CD4-positive, alpha-beta T cell treated with Interleukin-6 for 4 hours (primary cell): ENCODE measurements at regions not wholly inside any gene's neighbourhood (a gene's known extent, or its start where the extent isn't known, plus 50 kb on each side); places are given as distances from the start of the nearest gene placed in this dataset.

Source experiments
- DNase-seq: peaks from one replicate; pipeline ENCODE4 v3.0.0-alpha.2; 2020; ENCODE audit warnings: mixed read lengths

GRCh38 chr11:127926721-127927120 lies 660.6 kb downstream of the ETS1 start:
- DNase-seq = no peak

DNA sequence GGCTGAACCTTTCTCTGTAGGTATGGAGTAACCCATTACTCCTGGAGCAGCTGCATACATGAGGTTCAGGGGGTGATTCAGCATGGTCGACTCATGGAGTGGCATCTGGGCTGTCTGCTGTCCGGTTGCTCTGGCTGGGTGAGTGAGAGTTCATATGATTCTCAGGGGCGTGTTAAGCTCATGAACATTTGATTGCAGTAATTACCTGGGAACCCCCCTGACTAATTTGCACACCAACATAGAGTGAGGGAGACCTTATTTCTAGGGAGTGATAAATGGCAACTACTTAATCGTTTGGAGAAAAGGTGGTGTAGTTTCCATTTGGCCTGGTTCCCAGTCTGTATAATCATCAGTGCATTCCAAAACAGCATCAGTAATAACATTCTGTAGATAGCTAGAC lies 661.9 kb downstream of the ETS1 start:
- no peak for DNase-seq

GRCh38 chr11:127919206-127920000 lies 668.0 kb downstream of the ETS1 start:
- no peak for DNase-seq

GRCh38 chr11:127902382-127902781 lies 685.0 kb downstream of the ETS1 start:
- no peak for DNase-seq

GRCh38 chr11:127898422-127899365 lies 688.7 kb downstream of the ETS1 start:
- no peak for DNase-seq

- DNase-seq = no peak
These were observed 691.6 kb downstream of the ETS1 start for GRCh38 chr11:127895776-127896175.

- no peak for DNase-seq
These were observed 693.0 kb downstream of the ETS1 start for GRCh38 chr11:127894316-127894715.

GRCh38 chr11:127890030-127890615 lies 697.2 kb downstream of the ETS1 start:
- no peak for DNase-seq

DNA sequence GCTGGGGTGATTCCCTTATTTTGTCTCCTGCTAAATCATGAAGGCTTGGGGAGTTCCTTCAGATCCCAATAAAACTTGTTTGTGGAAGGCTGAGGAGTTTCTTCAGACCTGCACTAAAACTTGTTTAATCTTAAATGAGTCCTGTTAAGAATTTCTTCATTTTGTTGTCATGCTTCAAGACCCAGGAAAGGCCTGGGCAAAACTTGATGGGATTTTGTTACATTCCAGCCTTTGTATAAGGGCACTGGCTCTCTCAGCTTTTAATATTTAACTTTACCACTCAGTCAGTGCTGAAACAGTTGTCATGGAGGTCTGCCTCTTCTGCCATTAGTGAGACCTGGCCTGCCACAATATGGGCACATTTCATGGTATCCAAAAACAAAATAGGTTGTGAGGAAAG lies 699.0 kb downstream of the ETS1 start:
- DNase-seq = no peak

GRCh38 chr11:127875131-127875530 lies 712.2 kb downstream of the ETS1 start:
- DNase-seq = no peak

DNA sequence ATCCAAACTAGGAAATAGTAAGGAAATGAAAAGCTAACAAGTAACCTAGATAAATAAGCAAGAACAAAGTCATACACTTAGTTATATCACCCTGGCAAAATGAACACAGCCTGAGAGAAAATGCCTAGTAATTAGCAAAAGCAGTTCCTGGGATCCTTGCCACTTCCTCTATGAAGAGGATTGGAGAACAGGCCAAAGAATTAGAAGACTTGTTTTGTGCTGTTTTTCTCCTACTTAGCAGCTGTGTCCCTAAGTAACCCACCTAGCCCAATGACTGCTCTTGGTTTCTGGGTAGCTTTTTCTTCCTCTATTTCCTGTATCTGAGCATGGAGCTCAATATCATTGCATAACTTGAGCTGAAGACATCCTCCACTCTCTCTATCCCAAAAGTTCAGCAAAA lies 713.9 kb downstream of the ETS1 start:
- DNase-seq = no peak

DNA sequence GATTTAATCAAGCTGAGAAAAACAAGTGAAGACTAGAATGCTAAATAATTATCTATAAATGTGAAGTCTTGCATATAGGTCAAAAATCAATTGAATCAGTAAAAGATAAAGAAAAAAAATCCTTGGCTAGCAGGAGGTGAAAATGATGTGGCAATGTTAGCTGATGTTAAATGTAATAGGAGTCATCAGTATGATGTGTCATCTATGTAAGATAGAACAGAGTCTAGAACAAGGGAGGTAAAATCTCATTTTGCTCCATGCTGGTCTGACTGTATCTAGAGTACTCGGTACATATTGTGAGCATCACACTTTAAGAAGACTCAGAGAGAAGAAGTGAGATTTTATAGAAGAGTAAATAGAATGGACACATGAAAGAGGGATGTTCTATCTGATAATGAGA lies 721.2 kb downstream of the ETS1 start:
- DNase-seq = no peak

DNA sequence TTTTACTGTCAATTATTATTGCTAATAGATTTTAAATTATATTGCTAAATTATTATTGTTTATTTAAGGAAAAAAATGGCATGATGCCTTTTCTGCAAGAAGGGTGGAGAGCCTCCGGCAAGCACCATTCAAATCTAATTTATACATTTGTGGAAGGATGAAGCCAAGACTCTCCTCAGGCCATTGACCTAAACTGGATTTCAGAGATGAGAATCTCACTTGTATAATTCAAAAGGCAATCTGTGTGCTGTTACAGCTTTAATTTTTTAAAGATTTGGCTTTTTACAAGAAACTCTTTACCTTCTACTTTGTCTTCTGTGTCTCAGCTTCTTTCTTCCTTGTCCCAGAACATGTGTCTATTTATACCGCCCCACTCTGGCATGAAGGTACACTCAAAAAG lies 722.5 kb downstream of the ETS1 start:
- no peak for DNase-seq

DNA sequence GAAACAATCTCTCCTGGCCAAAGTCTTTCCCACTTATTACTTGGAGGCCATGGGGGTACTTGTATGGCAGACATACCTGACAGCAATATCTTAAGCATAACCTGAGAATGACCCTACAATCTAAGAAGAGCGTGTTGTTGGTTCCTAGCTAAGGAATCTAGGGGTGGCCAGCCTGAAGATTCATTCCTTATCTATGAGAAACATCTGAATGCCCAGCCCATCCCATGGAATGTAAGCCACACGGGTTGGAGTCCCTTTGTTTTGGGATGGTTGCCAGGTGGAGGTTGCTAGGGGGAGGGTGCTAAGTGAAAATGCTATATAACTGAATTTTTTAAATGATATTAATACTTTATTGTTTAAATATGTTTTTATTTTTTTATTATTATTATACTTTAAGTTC lies 725.0 kb downstream of the ETS1 start:
- no peak for DNase-seq

GRCh38 chr11:127859941-127860354 lies 727.4 kb downstream of the ETS1 start:
- DNase-seq = no peak

DNA sequence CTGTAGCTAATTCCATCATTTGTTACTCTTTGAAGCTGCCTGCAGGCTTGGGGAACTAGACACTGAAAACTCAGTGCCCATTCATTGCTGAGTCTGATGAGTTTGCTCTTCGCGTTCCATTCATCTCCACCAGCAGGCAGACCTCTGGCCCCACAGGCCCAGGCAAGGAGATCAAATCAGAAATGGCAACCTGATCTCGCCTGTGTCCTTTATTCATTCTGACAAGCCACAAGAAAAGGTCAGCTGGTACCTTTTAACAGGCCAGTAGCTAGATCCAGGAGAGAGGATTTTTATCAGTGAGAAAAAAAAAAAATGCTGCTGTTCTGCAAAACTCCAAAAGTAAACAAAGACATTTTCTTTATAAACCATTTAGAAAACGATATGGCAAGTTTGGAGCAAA lies 742.5 kb downstream of the ETS1 start:
- DNase-seq = no peak

- DNase-seq = peak; percentile 56
These were observed 743.6 kb downstream of the ETS1 start for GRCh38 chr11:127843483-127844396.

DNA sequence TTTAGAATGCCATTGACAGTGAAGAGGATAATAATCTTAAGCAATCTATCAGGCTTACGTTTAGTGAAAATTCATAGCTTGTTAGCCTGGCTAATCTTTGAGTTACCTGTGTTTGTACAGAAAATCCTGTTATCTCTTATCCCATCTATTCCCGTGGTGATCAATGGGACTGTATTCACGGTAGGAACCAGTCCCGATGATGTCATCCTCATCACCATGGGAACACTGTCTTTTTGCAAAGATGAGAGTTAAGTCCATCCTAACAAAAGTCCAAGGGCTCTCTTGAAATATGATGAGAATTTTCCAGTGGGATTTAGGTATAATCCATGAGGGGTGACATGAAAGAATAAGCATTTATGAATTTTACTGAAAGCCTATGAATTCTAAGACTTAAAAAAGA lies 762.2 kb downstream of the ETS1 start:
- no peak for DNase-seq

GRCh38 chr11:127818625-127819024 lies 768.7 kb downstream of the ETS1 start:
- no peak for DNase-seq

DNA sequence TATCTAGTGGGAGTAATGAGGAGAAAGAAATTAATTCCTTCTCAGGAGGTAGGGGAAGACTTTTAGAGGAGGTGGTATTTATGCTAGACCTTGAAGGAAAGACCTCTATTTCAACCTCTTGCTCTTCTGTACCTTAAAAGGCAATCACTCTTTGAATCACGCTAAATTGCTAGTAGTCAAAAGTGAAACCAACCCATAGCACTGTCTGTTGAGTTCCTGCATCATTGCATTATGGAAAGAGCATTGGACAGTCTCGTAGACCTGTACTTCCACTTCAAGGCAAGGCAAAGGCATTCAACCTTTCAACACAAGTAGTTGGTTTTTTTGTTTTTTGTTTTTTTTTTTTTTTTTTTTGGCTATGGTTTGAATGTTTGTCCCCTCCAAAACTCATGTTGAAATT lies 770.4 kb downstream of the ETS1 start:
- DNase-seq = no peak

DNA sequence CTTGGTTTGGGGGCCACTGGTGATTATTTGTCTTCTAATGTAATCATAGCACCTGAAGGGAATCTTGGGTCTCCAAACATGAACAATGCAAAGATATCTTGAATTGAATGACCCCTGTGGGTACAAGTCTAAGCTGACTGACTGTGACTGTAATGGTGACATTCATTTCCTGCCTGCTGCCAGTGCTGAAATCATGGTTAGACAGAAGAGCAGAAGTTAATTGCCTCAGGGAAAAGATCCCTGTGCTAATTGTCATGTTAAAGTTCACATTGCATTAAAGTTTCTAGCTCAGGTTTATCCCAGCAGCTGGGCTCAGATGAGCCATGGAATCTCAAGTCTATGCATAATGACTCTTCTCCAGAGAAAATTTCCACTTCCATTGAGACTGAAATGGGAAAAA lies 772.0 kb downstream of the ETS1 start:
- no peak for DNase-seq

DNA sequence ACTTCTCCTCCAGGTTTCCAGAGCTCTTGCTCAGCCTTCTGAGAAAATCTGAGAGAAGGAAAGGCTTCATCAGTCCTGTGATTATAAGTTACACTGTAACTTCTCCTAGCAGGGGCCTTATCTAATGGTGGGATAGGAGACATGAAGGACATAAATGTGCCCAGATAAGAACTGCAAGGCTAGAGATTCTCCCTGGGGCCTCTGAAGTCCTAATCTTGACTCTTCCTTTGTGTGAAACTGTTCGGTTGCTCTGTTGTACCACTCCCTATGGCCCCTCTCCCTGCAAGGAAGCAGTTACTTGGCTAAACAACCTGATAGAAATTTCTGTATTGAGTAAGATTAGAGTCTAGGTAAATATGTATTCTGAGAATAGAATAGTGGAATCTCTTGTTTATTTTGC lies 780.9 kb downstream of the ETS1 start:
- no peak for DNase-seq

GRCh38 chr11:127805771-127806170 lies 781.6 kb downstream of the ETS1 start:
- DNase-seq = no peak
